Transverse colon (tissue), 4 donors: ENCODE measurements at regions not wholly inside any gene's neighbourhood (a gene's known extent, or its start where the extent isn't known, plus 50 kb on each side); places are given as distances from the start of the nearest gene placed in this dataset.
"Not testable (repeated sequence)": the region's sequence is repeated elsewhere in the genome, so short reads cannot be mapped to it uniquely, and the experiment has no call there.

Experiments used
- DNase-seq: peaks from one replicate; pipeline ENCODE4 v3.0.0-alpha.2; 2019
- H3K27ac ChIP-seq, 4 donors: fragments of 200-600 bp; sonication (generic); 2 replicates each; pipeline ENCODE4 v1.5.1; 2016 to 2018; ENCODE audit warnings: inconsistent platforms in 4 of 4
- H3K27me3 ChIP-seq: fragments of 200-600 bp; sonication (generic); 2 replicates; pipeline ENCODE4 v1.5.1; 2017; ENCODE audit warnings: inconsistent platforms
- H3K36me3 ChIP-seq, 4 donors: fragments of 200-600 bp; sonication (generic); 2 replicates each; pipeline ENCODE4 v1.5.1; 2017 to 2019; ENCODE audit warnings: inconsistent platforms in 4 of 4
- H3K4me1 ChIP-seq, 4 donors: fragments of 200-600 bp; sonication (generic); 2 replicates each; pipeline ENCODE4 v1.5.1; 2017 to 2020; ENCODE audit warnings: inconsistent platforms in 4 of 4
- H3K4me3 ChIP-seq, 4 donors: fragments of 200-600 bp; sonication (generic); 1 replicate in 1 of 4; 2 replicates in 3 of 4; pipeline versions ENCODE4 v1.5.1 to v1.6.1; 2017 to 2019; ENCODE audit warnings: inconsistent platforms in 4 of 4
- H3K9me3 ChIP-seq, 2 donors: fragments of 200-600 bp; sonication (generic); 2 replicates each; pipeline ENCODE4 v1.5.1; 2017 to 2019; ENCODE audit warnings: inconsistent platforms in 2 of 2
- EP300 ChIP-seq: sonication (generic); formaldehyde crosslinking; IDR thresholded peaks from one replicate; pipeline ENCODE4 v1.6.1; 2017; ENCODE audit warnings: antibody characterized with exemption, low read depth
- POLR2A ChIP-seq: fragments of 450-650 bp; IDR thresholded peaks from one replicate; pipeline ENCODE4 v1.6.1; 2016; ENCODE audit warnings: antibody characterized with exemption, mild to moderate bottlenecking, moderate library complexity
- POLR2AphosphoS5 ChIP-seq, 3 donors: sonication (generic); formaldehyde crosslinking; IDR thresholded peaks; one replicate each; pipeline ENCODE4 v1.6.1; 2016; ENCODE audit warnings: antibody characterized with exemption in 3 of 3
- WGBS, 2 donors: methylation state at CpG; one replicate each; pipeline ENCODE4 v1.1.5; 2018; ENCODE audit warnings: low coverage in 1 of 2; 5-methylcytosine and 5-hydroxymethylcytosine counted together
- in situ Hi-C, 4 donors: fragments of 200-750 bp; cut with MboI; loops; one replicate each; pipeline versions ENCODE4 v1.15.0 to v1.15.1; 2017; ENCODE audit warnings: low sequenced_read_pairs in 3 of 4, low pct_ligation_motif_present in 1 of 4, low pct_unique_long_range_greater_than_20kb in 1 of 4
- intact Hi-C: fragments of 100-400 bp; cut with DNase I; formaldehyde crosslinking; loops from one replicate; pipeline ENCODE4 v1.15.1; 2023; ENCODE audit warnings: low total_unique reads
- TF ChIP-seq, protein P1 (sequence below), 5 experiments: fragments of 200-600 bp in 3 of 5; fragments of 450-650 bp in 2 of 5; sonication (generic) in 3 of 5; IDR thresholded peaks; 1 replicate in 2 of 5; 2 replicates in 3 of 5; pipeline ENCODE4 v1.5.1; 2016 to 2017; ENCODE audit warnings: antibody characterized with exemption in 5 of 5, inconsistent platforms in 3 of 5, mild to moderate bottlenecking in 2 of 5, moderate library complexity in 1 of 5

DNA sequence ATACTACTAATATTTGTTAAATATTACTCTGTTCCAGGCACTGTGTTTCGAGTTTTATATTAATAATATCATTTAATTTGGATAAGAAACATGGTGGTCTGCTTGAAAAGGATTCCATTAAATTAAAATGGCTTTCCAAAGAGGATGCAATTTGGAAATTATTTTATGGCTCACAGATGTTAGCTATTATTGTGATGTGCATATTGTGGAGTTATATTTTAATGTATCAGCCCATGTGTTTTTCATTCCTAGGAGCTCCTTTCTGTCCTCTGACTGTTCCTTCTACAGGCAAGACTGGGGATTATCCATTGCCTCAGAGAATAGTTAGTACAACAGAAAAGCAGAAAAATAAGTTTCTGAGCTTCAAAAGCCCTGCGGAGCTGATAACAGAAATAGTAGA, 376.7 kb upstream of the PDZRN3 start:
- WGBS, 2 donors, result 64 to 83% methylated on average over 1 to 2 of the region's 2 CpGs
- DNase-seq, result no peak
- no peak overlapping the region for H3K4me3 ChIP-seq
- in situ Hi-C loops (no loop called here), intact Hi-C loops (no loop called here)
- no peaks in the 10 kb centered on the region for H3K4me1 ChIP-seq
- H3K27me3 ChIP-seq, result no peaks in the 10 kb centered on the region
- H3K9me3 ChIP-seq, result no peaks in the 10 kb centered on the region
- no peak overlapping the region for H3K27ac ChIP-seq
- TF ChIP-seq EP300 (no peak), POLR2A (no peak), POLR2AphosphoS5 (IDR thresholded peaks at IDR 0.05) (no peak)
- TF ChIP-seq, protein P1, sequence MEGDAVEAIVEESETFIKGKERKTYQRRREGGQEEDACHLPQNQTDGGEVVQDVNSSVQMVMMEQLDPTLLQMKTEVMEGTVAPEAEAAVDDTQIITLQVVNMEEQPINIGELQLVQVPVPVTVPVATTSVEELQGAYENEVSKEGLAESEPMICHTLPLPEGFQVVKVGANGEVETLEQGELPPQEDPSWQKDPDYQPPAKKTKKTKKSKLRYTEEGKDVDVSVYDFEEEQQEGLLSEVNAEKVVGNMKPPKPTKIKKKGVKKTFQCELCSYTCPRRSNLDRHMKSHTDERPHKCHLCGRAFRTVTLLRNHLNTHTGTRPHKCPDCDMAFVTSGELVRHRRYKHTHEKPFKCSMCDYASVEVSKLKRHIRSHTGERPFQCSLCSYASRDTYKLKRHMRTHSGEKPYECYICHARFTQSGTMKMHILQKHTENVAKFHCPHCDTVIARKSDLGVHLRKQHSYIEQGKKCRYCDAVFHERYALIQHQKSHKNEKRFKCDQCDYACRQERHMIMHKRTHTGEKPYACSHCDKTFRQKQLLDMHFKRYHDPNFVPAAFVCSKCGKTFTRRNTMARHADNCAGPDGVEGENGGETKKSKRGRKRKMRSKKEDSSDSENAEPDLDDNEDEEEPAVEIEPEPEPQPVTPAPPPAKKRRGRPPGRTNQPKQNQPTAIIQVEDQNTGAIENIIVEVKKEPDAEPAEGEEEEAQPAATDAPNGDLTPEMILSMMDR (IDR thresholded peaks at IDR 0.05), result no peak
- no peaks in the 10 kb centered on the region for H3K36me3 ChIP-seq

DNA sequence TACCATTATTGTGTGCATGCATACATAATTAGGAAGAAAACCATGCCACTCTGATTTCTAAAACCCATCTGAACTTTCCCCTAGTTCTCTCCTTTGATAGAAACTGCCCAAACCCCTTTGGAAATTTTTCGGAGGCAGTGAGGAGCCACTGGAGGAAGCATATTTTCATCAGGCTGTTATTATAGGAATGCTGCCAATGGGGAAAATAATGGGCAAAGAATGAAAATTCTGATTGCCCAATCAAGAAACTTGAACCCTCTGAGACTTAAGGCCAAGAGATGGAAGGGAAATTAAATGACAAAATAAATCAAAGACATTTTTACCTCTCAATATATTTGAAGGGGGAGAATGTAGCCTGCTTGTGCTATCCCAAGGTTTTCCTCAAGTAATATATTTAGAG, 376.0 kb upstream of the PDZRN3 start:
- DNase-seq, result no peak
- no peaks in the 10 kb centered on the region for H3K36me3 ChIP-seq
- H3K27ac ChIP-seq, result no peak overlapping the region
- H3K9me3 ChIP-seq, result no peaks in the 10 kb centered on the region
- H3K4me1 ChIP-seq, result no peaks in the 10 kb centered on the region
- H3K4me3 ChIP-seq, result no peak overlapping the region
- intact Hi-C loops, result no loop called here
- in situ Hi-C loops, result no loop called here
- 63 to 71% methylated on average over 1 of the region's 1 CpG for WGBS, 2 donors
- no peaks in the 10 kb centered on the region for H3K27me3 ChIP-seq
- no peak for TF ChIP-seq EP300

DNA sequence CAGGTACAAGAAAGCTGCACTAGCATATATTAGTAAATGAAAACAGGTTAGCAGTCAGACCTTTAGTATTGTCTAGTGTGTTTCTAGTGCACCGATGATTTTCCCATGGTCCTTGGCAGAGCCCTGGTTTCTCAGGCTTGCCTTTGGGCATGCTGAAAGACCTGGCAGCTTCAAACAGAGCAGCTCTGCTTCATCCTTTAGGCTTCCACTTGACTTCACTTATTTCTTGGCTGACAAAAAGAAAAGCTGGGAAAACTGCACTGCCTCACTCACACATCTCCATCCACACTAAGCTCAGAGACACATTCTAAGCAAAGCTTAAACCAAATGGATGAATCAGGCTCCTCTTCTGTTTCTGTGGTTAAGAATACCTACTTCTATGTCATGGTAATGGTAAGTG, 374.8 kb upstream of the PDZRN3 start:
- in situ Hi-C loops, result no loop called here
- H3K27ac ChIP-seq, result no peak overlapping the region
- intact Hi-C loops, result no loop called here
- H3K4me1 ChIP-seq, result no peaks in the 10 kb centered on the region
- no peak overlapping the region for H3K4me3 ChIP-seq
- DNase-seq, result no peak
- TF ChIP-seq, protein P1 (IDR thresholded peaks at IDR 0.05), result no peak
- H3K36me3 ChIP-seq, result no peaks in the 10 kb centered on the region
- H3K27me3 ChIP-seq, result no peaks in the 10 kb centered on the region
- WGBS, 2 donors, result 91 to 100% methylated on average over 1 of the region's 1 CpG
- H3K9me3 ChIP-seq, result no peaks in the 10 kb centered on the region

DNA sequence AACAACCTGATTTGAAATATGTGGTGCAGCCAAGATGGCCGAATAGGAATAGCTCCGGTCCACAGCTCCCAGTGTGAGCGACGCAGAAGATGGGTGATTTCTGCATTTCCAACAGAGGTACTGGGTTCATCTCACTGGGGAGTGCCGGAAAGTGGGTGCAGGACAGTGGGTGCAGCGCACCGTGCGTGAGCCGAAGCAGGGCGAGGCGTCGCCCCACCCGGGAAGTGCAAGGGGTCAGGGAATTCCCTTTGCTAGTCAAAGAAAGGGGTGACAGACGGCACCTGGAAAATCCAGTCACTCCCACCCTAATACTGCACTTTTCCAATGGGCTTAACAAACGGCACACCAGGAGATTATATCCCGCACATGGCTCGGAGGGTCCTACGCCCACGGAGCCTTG, 365.9 kb upstream of the PDZRN3 start:
- H3K4me3 ChIP-seq, H3K36me3 ChIP-seq, H3K27me3 ChIP-seq, DNase-seq, in situ Hi-C loops, H3K9me3 ChIP-seq, H3K4me1 ChIP-seq, H3K27ac ChIP-seq, intact Hi-C loops: not testable (repeated sequence)
- whole genome bisulfite sequencing, 2 donors, result 94 to 97% methylated on average over 4 to 19 of the region's 19 CpGs

DNA sequence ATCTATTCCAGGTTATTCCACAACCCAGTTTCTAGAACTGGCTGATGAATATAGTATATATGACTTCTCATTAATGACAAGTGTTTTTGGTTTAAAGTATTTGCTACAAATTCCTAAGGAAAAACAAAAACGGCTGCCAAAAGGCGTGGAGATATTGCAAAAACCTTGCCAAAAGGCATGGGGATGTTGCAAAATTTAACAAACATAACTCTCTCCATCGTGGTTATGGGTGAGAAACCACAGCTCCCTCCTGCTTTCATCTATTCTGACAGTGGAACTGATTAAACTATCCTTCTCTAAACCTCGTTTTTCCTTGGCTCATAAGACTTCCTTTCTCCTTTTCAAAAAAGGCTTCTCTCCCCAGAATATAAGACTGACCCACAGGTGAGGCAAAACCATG, 342.0 kb upstream of the PDZRN3 start:
- WGBS, 2 donors, result 48 to 52% methylated on average over 4 of the region's 4 CpGs
- no peak for DNase-seq
- Histone ChIP-seq H3K27me3 (no peaks in the 10 kb centered on the region), H3K9me3 (no peaks in the 10 kb centered on the region), H3K4me1 (no peaks in the 10 kb centered on the region), H3K4me3 (no peak overlapping the region), H3K36me3 (no peaks in the 10 kb centered on the region), H3K27ac (no peak overlapping the region)
- in situ Hi-C loops, result no loop called here
- TF ChIP-seq POLR2A (no peak), EP300 (no peak), POLR2AphosphoS5 (IDR thresholded peaks at IDR 0.05) (no peak)
- TF ChIP-seq, protein P1 (IDR thresholded peaks at IDR 0.05), result no peak
- intact Hi-C loops, result no loop called here
